HCT116 (cell line): ENCODE measurements at regions not wholly inside any gene's neighbourhood (a gene's known extent, or its start where the extent isn't known, plus 50 kb on each side); places are given as distances from the start of the nearest gene placed in this dataset.

Experiments
- CEBPB ChIP-seq: IDR thresholded peaks from 2 replicates; pipeline ENCODE4 v1.6.1; 2012; ENCODE audit warnings: low read depth
- EGR1 ChIP-seq: IDR thresholded peaks from 2 replicates; pipeline ENCODE4 v1.6.1; 2012; ENCODE audit warnings: low read depth
- EZH2 ChIP-seq: fragments of 200-600 bp; sonication (generic); IDR thresholded peaks from 2 replicates; pipeline ENCODE4 v1.6.1; 2017; ENCODE audit warnings: antibody characterized with exemption, mixed run types
- JUND ChIP-seq: IDR thresholded peaks from 2 replicates; pipeline ENCODE4 v1.6.1; 2012
- POLR2A ChIP-seq: IDR thresholded peaks from 2 replicates; pipeline ENCODE4 v1.7.0; 2011; ENCODE audit warnings: borderline replicate concordance; ENCODE audit not compliant: insufficient read depth, insufficient read length; ENCODE audit errors: extremely low read depth
- RAD21 ChIP-seq: IDR thresholded peaks from 2 replicates; pipeline ENCODE4 v1.6.1; 2012; ENCODE audit warnings: low read depth, mild to moderate bottlenecking
- SP1 ChIP-seq: IDR thresholded peaks from 2 replicates; pipeline ENCODE4 v1.6.1; 2012; ENCODE audit warnings: low read depth
- TCF7L2 ChIP-seq: IDR thresholded peaks from 2 replicates; pipeline ENCODE4 v1.7.0; 2011; ENCODE audit warnings: borderline replicate concordance, inconsistent platforms; ENCODE audit not compliant: insufficient read depth, insufficient read length; ENCODE audit errors: extremely low read depth
- ZFX ChIP-seq: fragments of 450-650 bp; IDR thresholded peaks from 2 replicates; pipeline ENCODE4 v1.6.1; 2017
- TF ChIP-seq, protein P1 (sequence below), 3 experiments: fragments of 200-600 bp in 1 of 3; sonication (generic) in 1 of 3; IDR thresholded peaks in 2 of 3; conservative IDR thresholded peaks in 1 of 3; 2 replicates each; pipeline ENCODE4 v1.5.1; 2012 to 2017; ENCODE audit warnings: low read depth in 2 of 3, low read length in 2 of 3, antibody characterized with exemption in 1 of 3, borderline replicate concordance in 1 of 3, control low read depth in 1 of 3, mild to moderate bottlenecking in 1 of 3, mixed read lengths in 1 of 3, mixed run types in 1 of 3, moderate library complexity in 1 of 3; ENCODE audit not compliant: insufficient read depth in 1 of 3
- TF ChIP-seq, protein P2 (sequence below): IDR thresholded peaks from 2 replicates; pipeline ENCODE4 v1.6.1; 2012; ENCODE audit warnings: low read depth
- TF ChIP-seq, protein P3 (sequence below): IDR thresholded peaks from 2 replicates; pipeline ENCODE4 v1.6.1; 2012
- TF ChIP-seq, protein P4 (sequence below): IDR thresholded peaks from 2 replicates; pipeline ENCODE4 v1.6.1; 2011; ENCODE audit warnings: mild to moderate bottlenecking, low read length, moderate library complexity; ENCODE audit not compliant: insufficient replicate concordance; ENCODE audit errors: extremely low read depth

DNA sequence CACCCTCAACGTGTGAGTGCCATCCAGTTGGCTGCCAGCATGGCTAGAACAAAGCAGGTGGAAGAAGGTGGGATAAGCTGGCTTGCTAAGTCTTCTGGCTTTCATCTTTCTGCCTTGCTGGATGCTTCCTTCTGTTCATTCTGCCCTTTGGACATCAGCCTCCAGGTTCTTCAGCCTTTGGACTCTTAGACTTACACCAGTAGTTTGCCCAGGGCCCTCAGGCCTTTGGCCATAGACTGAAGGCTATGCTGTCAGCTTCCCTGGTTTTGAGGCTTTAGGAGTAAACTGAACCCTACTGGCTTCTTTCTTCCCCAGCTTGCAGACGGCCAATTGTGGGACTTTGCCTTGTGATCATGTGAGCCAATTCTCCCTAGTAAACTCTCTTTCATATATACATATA is 155.0 kb upstream of the SERTAD2 start:
- no peak for TF ChIP-seq EGR1
- TF ChIP-seq, protein P1, sequence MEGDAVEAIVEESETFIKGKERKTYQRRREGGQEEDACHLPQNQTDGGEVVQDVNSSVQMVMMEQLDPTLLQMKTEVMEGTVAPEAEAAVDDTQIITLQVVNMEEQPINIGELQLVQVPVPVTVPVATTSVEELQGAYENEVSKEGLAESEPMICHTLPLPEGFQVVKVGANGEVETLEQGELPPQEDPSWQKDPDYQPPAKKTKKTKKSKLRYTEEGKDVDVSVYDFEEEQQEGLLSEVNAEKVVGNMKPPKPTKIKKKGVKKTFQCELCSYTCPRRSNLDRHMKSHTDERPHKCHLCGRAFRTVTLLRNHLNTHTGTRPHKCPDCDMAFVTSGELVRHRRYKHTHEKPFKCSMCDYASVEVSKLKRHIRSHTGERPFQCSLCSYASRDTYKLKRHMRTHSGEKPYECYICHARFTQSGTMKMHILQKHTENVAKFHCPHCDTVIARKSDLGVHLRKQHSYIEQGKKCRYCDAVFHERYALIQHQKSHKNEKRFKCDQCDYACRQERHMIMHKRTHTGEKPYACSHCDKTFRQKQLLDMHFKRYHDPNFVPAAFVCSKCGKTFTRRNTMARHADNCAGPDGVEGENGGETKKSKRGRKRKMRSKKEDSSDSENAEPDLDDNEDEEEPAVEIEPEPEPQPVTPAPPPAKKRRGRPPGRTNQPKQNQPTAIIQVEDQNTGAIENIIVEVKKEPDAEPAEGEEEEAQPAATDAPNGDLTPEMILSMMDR (IDR thresholded peaks at IDR 0.05 in 2 of 3, conservative IDR thresholded peaks at IDR 0.05 in 1 of 3; ENCODE audit: borderline replicate concordance in 1 of 3, insufficient read depth in 1 of 3, low read depth in 2 of 3, low read length in 2 of 3): no peak
- TF ChIP-seq EZH2: no peak
- no peak for TF ChIP-seq POLR2A
- TF ChIP-seq, protein P2, sequence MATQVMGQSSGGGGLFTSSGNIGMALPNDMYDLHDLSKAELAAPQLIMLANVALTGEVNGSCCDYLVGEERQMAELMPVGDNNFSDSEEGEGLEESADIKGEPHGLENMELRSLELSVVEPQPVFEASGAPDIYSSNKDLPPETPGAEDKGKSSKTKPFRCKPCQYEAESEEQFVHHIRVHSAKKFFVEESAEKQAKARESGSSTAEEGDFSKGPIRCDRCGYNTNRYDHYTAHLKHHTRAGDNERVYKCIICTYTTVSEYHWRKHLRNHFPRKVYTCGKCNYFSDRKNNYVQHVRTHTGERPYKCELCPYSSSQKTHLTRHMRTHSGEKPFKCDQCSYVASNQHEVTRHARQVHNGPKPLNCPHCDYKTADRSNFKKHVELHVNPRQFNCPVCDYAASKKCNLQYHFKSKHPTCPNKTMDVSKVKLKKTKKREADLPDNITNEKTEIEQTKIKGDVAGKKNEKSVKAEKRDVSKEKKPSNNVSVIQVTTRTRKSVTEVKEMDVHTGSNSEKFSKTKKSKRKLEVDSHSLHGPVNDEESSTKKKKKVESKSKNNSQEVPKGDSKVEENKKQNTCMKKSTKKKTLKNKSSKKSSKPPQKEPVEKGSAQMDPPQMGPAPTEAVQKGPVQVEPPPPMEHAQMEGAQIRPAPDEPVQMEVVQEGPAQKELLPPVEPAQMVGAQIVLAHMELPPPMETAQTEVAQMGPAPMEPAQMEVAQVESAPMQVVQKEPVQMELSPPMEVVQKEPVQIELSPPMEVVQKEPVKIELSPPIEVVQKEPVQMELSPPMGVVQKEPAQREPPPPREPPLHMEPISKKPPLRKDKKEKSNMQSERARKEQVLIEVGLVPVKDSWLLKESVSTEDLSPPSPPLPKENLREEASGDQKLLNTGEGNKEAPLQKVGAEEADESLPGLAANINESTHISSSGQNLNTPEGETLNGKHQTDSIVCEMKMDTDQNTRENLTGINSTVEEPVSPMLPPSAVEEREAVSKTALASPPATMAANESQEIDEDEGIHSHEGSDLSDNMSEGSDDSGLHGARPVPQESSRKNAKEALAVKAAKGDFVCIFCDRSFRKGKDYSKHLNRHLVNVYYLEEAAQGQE: no peak
- no peak for TF ChIP-seq SP1
- TF ChIP-seq, protein P3, sequence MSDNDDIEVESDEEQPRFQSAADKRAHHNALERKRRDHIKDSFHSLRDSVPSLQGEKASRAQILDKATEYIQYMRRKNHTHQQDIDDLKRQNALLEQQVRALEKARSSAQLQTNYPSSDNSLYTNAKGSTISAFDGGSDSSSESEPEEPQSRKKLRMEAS: no peak
- no peak for TF ChIP-seq CEBPB
- no peak for TF ChIP-seq RAD21
- TF ChIP-seq JUND: no peak
- TF ChIP-seq ZFX: no peak
- no peak for TF ChIP-seq TCF7L2
- TF ChIP-seq, protein P4, sequence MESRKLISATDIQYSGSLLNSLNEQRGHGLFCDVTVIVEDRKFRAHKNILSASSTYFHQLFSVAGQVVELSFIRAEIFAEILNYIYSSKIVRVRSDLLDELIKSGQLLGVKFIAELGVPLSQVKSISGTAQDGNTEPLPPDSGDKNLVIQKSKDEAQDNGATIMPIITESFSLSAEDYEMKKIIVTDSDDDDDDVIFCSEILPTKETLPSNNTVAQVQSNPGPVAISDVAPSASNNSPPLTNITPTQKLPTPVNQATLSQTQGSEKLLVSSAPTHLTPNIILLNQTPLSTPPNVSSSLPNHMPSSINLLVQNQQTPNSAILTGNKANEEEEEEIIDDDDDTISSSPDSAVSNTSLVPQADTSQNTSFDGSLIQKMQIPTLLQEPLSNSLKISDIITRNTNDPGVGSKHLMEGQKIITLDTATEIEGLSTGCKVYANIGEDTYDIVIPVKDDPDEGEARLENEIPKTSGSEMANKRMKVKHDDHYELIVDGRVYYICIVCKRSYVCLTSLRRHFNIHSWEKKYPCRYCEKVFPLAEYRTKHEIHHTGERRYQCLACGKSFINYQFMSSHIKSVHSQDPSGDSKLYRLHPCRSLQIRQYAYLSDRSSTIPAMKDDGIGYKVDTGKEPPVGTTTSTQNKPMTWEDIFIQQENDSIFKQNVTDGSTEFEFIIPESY: no peak
